ENCODE measurements at regions not wholly inside any gene's neighbourhood (a gene's known extent, or its start where the extent isn't known, plus 50 kb on each side); places are given as distances from the start of the nearest gene placed in this dataset.

- intact Hi-C loops (cut with DNase I; ENCODE audit: low total_unique reads), result no loop called here
- Histone ChIP-seq H3K9me3 (no peaks in the 10 kb centered on the region), H3K36me3 (no peaks in the 10 kb centered on the region), H3K27ac (no peak overlapping the region), H3K4me3 (no peak overlapping the region), H3K4me1 (peaks cover 6 to 33% (median 22%) of the 10 kb centered on the region in 4 donors), H3K27me3 (no peaks in the 10 kb centered on the region)
- DNase-seq, result peak in 1 of 2 donors; percentile 30
- 76 to 94% (median 90%) methylated on average over 1 of the region's 1 CpG for WGBS, 5 donors
- TF ChIP-seq EP300 (IDR thresholded peaks at IDR 0.05) (no peak), POLR2A (IDR thresholded peaks at IDR 0.05) (no peak), CTCF (IDR thresholded peaks at IDR 0.05) (no peak), POLR2AphosphoS5 (IDR thresholded peaks at IDR 0.05) (no peak)
Measured at GRCh38 chr3:23112491-23112890, 90.6 kb upstream of the UBE2E2 start.

- peaks cover 6 to 33% (median 22%) of the 10 kb centered on the region in 4 donors for H3K4me1 ChIP-seq
- no peak overlapping the region for H3K4me3 ChIP-seq
- no peaks in the 10 kb centered on the region for H3K36me3 ChIP-seq
- no peaks in the 10 kb centered on the region for H3K27me3 ChIP-seq
- intact Hi-C loops (cut with DNase I; ENCODE audit: low total_unique reads), result no loop called here
- DNase-seq, result peak in 1 of 2 donors; percentile 23
- H3K9me3 ChIP-seq, result no peaks in the 10 kb centered on the region
- no peak for TF ChIP-seq POLR2AphosphoS5 (IDR thresholded peaks at IDR 0.05)
- no peak for TF ChIP-seq EP300 (IDR thresholded peaks at IDR 0.05)
- TF ChIP-seq POLR2A (IDR thresholded peaks at IDR 0.05), result no peak
- no peak for TF ChIP-seq CTCF (IDR thresholded peaks at IDR 0.05)
- 60 to 74% (median 73%) methylated on average over 9 of the region's 9 CpGs for WGBS, 5 donors
- H3K27ac ChIP-seq, result no peak overlapping the region
Measured at GRCh38 chr3:23113455-23114171, 89.5 kb upstream of the UBE2E2 start.

GRCh38 chr3:23114432-23114831, 88.7 kb upstream of the UBE2E2 start:
- peak in 1 of 2 donors; percentile 52 for DNase-seq

More at GRCh38 chr3:23114432-23114831, 88.7 kb upstream of the UBE2E2 start:
- WGBS, 5 donors, result 40 to 63% (median 56%) methylated on average over 2 of the region's 2 CpGs
- Histone ChIP-seq H3K36me3 (no peaks in the 10 kb centered on the region), H3K4me3 (no peak overlapping the region), H3K9me3 (no peaks in the 10 kb centered on the region), H3K27ac (no peak overlapping the region), H3K27me3 (no peaks in the 10 kb centered on the region), H3K4me1 (peaks cover 6 to 33% (median 22%) of the 10 kb centered on the region in 4 donors)
- intact Hi-C loops (cut with DNase I; ENCODE audit: low total_unique reads), result no loop called here
- TF ChIP-seq POLR2AphosphoS5 (IDR thresholded peaks at IDR 0.05) (no peak), CTCF (IDR thresholded peaks at IDR 0.05) (no peak), EP300 (IDR thresholded peaks at IDR 0.05) (no peak), POLR2A (IDR thresholded peaks at IDR 0.05) (no peak)

Measured in stomach (tissue), 8 donors.